ENCODE measurements at regions not wholly inside any gene's neighbourhood (a gene's known extent, or its start where the extent isn't known, plus 50 kb on each side); places are given as distances from the start of the nearest gene placed in this dataset.
"Not testable (repeated sequence)": the region's sequence is repeated elsewhere in the genome, so short reads cannot be mapped to it uniquely, and the experiment has no call there.

GRCh38 chr12:74170645-74171477, 366.8 kb upstream of the ATXN7L3B start:
- DNase-seq: no peak

GRCh38 chr12:74171478-74171909, 366.1 kb upstream of the ATXN7L3B start:
- no peak for DNase-seq

GRCh38 chr12:74174961-74175360, 362.7 kb upstream of the ATXN7L3B start:
- not testable (repeated sequence) for DNase-seq

GRCh38 chr12:74185360-74185759, 352.3 kb upstream of the ATXN7L3B start:
- DNase-seq: no peak

GRCh38 chr12:74193191-74193590, 344.4 kb upstream of the ATXN7L3B start:
- no peak for DNase-seq

- no peak for DNase-seq
Observed at GRCh38 chr12:74204236-74204635, 333.4 kb upstream of the ATXN7L3B start.

GRCh38 chr12:74227846-74228545, 309.6 kb upstream of the ATXN7L3B start:
- DNase-seq: no peak

GRCh38 chr12:74229671-74230070, 308.0 kb upstream of the ATXN7L3B start:
- no peak for DNase-seq

GRCh38 chr12:74235342-74235741, 302.3 kb upstream of the ATXN7L3B start:
- no peak for DNase-seq

GRCh38 chr12:74241341-74241740, 296.3 kb upstream of the ATXN7L3B start:
- DNase-seq: no peak

GRCh38 chr12:74242088-74242487, 295.5 kb upstream of the ATXN7L3B start:
- DNase-seq: no peak

- DNase-seq: no peak
Observed at GRCh38 chr12:74245458-74245857, 292.2 kb upstream of the ATXN7L3B start.

GRCh38 chr12:74250891-74251290, 286.7 kb upstream of the ATXN7L3B start:
- DNase-seq: no peak

GRCh38 chr12:74253826-74254225, 283.8 kb upstream of the ATXN7L3B start:
- DNase-seq: not testable (repeated sequence)

GRCh38 chr12:74254784-74255183, 282.9 kb upstream of the ATXN7L3B start:
- DNase-seq: no peak

- no peak for DNase-seq
Observed at GRCh38 chr12:74259199-74259598, 278.4 kb upstream of the ATXN7L3B start.

GRCh38 chr12:74264692-74265091, 272.9 kb upstream of the ATXN7L3B start:
- DNase-seq: no peak

GRCh38 chr12:74269355-74269754, 268.3 kb upstream of the ATXN7L3B start:
- not testable (repeated sequence) for DNase-seq

- no peak for DNase-seq
Observed at GRCh38 chr12:74280156-74280655, 257.4 kb upstream of the ATXN7L3B start.

GRCh38 chr12:74281401-74282180, 256.0 kb upstream of the ATXN7L3B start:
- not testable (repeated sequence) for DNase-seq

GRCh38 chr12:74283646-74284045, 254.0 kb upstream of the ATXN7L3B start:
- DNase-seq: no peak

- DNase-seq: no peak
Observed at GRCh38 chr12:74285773-74286172, 251.9 kb upstream of the ATXN7L3B start.

GRCh38 chr12:74286254-74286653, 251.4 kb upstream of the ATXN7L3B start:
- no peak for DNase-seq
